Mesendoderm (in vitro differentiated cells): ENCODE measurements at regions not wholly inside any gene's neighbourhood (a gene's known extent, or its start where the extent isn't known, plus 50 kb on each side); places are given as distances from the start of the nearest gene placed in this dataset.

Experiments
- DNase-seq: peaks from one replicate; pipeline ENCODE4 v3.0.0; 2013
- H2AK5ac ChIP-seq: 2 replicates; pipeline ENCODE4 v1.6.1; 2013; ENCODE audit warnings: low read length, inconsistent platforms
- H2BK120ac ChIP-seq: 2 replicates; pipeline ENCODE4 v1.6.1; 2013; ENCODE audit warnings: low read depth, mild to moderate bottlenecking, low read length, moderate library complexity, mixed read lengths
- H2BK15ac ChIP-seq: replicated peaks from 2 replicates; pipeline ENCODE4 v1.6.1; 2013; ENCODE audit warnings: low read depth, mild to moderate bottlenecking, moderate library complexity
- H2BK5ac ChIP-seq: 2 replicates; pipeline ENCODE4 v1.6.1; 2013; ENCODE audit warnings: low read length, inconsistent platforms
- H3K18ac ChIP-seq: 2 replicates; pipeline ENCODE4 v1.6.1; 2013; ENCODE audit warnings: mild to moderate bottlenecking, low read length, mixed read lengths
- H3K23ac ChIP-seq: one replicate; pipeline ENCODE4 v1.6.1; 2013; ENCODE audit warnings: low read length
- H3K27ac ChIP-seq: 2 replicates; pipeline ENCODE4 v1.5.1; 2013; ENCODE audit warnings: low read depth, mild to moderate bottlenecking, inconsistent platforms, low read length, moderate library complexity
- H3K27me3 ChIP-seq: 2 replicates; pipeline ENCODE4 v1.6.1; 2013; ENCODE audit warnings: low read length, control low read depth, mild to moderate bottlenecking, inconsistent platforms; ENCODE audit not compliant: insufficient read depth, poor library complexity
- H3K36me3 ChIP-seq: 2 replicates; pipeline ENCODE4 v1.6.1; 2013; ENCODE audit warnings: low read length, inconsistent platforms; ENCODE audit not compliant: control insufficient read depth, insufficient read depth
- H3K4ac ChIP-seq: one replicate; pipeline ENCODE4 v1.6.1; 2013; ENCODE audit warnings: low read depth, mild to moderate bottlenecking, low read length, moderate library complexity
- H3K4me1 ChIP-seq: 2 replicates; pipeline ENCODE4 v1.6.1; 2013; ENCODE audit warnings: low read depth, low read length, inconsistent platforms; ENCODE audit not compliant: control insufficient read depth
- H3K4me2 ChIP-seq: 2 replicates; pipeline ENCODE4 v1.6.1; 2013; ENCODE audit warnings: low read length
- H3K4me3 ChIP-seq: 2 replicates; pipeline ENCODE4 v1.5.1; 2013; ENCODE audit warnings: mild to moderate bottlenecking, low read length
- H3K56ac ChIP-seq: one replicate; pipeline ENCODE4 v1.6.1; 2013; ENCODE audit warnings: low read length
- H3K79me1 ChIP-seq: 2 replicates; pipeline ENCODE4 v1.6.1; 2013; ENCODE audit warnings: low read length, inconsistent platforms
- H3K79me2 ChIP-seq: 2 replicates; pipeline ENCODE4 v1.6.1; 2013; ENCODE audit warnings: mild to moderate bottlenecking, low read length; ENCODE audit not compliant: control insufficient read depth, insufficient read depth
- H3K9ac ChIP-seq: 2 replicates; pipeline ENCODE4 v1.6.1; 2013; ENCODE audit warnings: low read length, inconsistent platforms
- H4K5ac ChIP-seq: one replicate; pipeline ENCODE4 v1.6.1; 2013; ENCODE audit warnings: low read length
- H4K8ac ChIP-seq: one replicate; pipeline ENCODE4 v1.6.1; 2013; ENCODE audit warnings: low read depth, mild to moderate bottlenecking, control low read depth, low read length, moderate library complexity
- WGBS: extraction: QIAGEN DNeasy Blood & Tissue Kit; methylation state at CpG from one replicate; pipeline ENCODE4 v1.1.7; 2013; ENCODE audit warnings: low lambda C conversion rate, missing lambda C conversion rate; ENCODE audit not compliant: insufficient coverage; ENCODE audit errors: extremely low coverage; 5-methylcytosine and 5-hydroxymethylcytosine counted together

- no peak overlapping the region for H2AK5ac ChIP-seq
- H2BK15ac ChIP-seq, result no peak overlapping the region
- H3K18ac ChIP-seq, result no peak overlapping the region
- H3K79me1 ChIP-seq, result no peaks in the 10 kb centered on the region
- no peak overlapping the region for H2BK120ac ChIP-seq
- H3K27me3 ChIP-seq, result no peaks in the 10 kb centered on the region
- no CpG with 5 or more reads among the region's 2 CpGs for WGBS
- no peak overlapping the region for H3K56ac ChIP-seq
- H4K5ac ChIP-seq, result no peak overlapping the region
- H3K4me3 ChIP-seq, result no peak overlapping the region
- H3K79me2 ChIP-seq, result no peaks in the 10 kb centered on the region
- H3K4ac ChIP-seq, result no peak overlapping the region
- H4K8ac ChIP-seq, result no peak overlapping the region
- H3K36me3 ChIP-seq, result no peaks in the 10 kb centered on the region
- H3K4me2 ChIP-seq, result no peak overlapping the region
- no peaks in the 10 kb centered on the region for H3K4me1 ChIP-seq
- DNase-seq, result no peak
- H3K27ac ChIP-seq, result no peak overlapping the region
- H2BK5ac ChIP-seq, result no peak overlapping the region
- no peak overlapping the region for H3K23ac ChIP-seq
- no peak overlapping the region for H3K9ac ChIP-seq
These were observed 571.1 kb upstream of the ID2 start for GRCh38 chr2:8110716-8111115.

- Histone ChIP-seq H3K27me3 (no peaks in the 10 kb centered on the region), H3K4ac (no peak overlapping the region), H3K4me1 (no peaks in the 10 kb centered on the region), H2AK5ac (no peak overlapping the region), H2BK15ac (no peak overlapping the region), H3K9ac (no peak overlapping the region), H4K8ac (no peak overlapping the region), H3K36me3 (no peaks in the 10 kb centered on the region), H3K18ac (no peak overlapping the region), H3K79me2 (no peaks in the 10 kb centered on the region), H3K27ac (no peak overlapping the region), H3K56ac (no peak overlapping the region), H2BK5ac (no peak overlapping the region), H3K79me1 (no peaks in the 10 kb centered on the region), H3K23ac (no peak overlapping the region), H2BK120ac (no peak overlapping the region), H3K4me2 (no peak overlapping the region), H3K4me3 (no peak overlapping the region), H4K5ac (no peak overlapping the region)
- no peak for DNase-seq
- no CpG with 5 or more reads among the region's 1 CpG for WGBS
These were observed 570.7 kb upstream of the ID2 start for GRCh38 chr2:8111193-8111592.

GRCh38 chr2:8115456-8115855, 566.4 kb upstream of the ID2 start:
- Histone ChIP-seq H3K36me3 (no peaks in the 10 kb centered on the region), H3K4ac (no peak overlapping the region), H2BK120ac (no peak overlapping the region), H3K79me2 (no peaks in the 10 kb centered on the region), H2AK5ac (no peak overlapping the region), H3K4me3 (no peak overlapping the region), H2BK5ac (no peak overlapping the region), H3K27ac (no peak overlapping the region), H3K4me2 (no peak overlapping the region), H3K9ac (no peak overlapping the region), H4K5ac (no peak overlapping the region), H3K27me3 (no peaks in the 10 kb centered on the region), H4K8ac (no peak overlapping the region), H3K18ac (no peak overlapping the region), H3K4me1 (peaks cover 4% of the 10 kb centered on the region), H3K23ac (no peak overlapping the region), H3K56ac (no peak overlapping the region), H2BK15ac (no peak overlapping the region), H3K79me1 (no peaks in the 10 kb centered on the region)
- no peak for DNase-seq
- no CpG with 5 or more reads among the region's 4 CpGs for WGBS

GRCh38 chr2:8115966-8116365, 565.9 kb upstream of the ID2 start:
- no peaks in the 10 kb centered on the region for H3K79me1 ChIP-seq
- H3K4me1 ChIP-seq, result peaks cover 4% of the 10 kb centered on the region
- H3K4ac ChIP-seq, result no peak overlapping the region
- no peak overlapping the region for H3K4me2 ChIP-seq
- no CpG with 5 or more reads among the region's 3 CpGs for WGBS
- no peak overlapping the region for H2BK5ac ChIP-seq
- H3K27ac ChIP-seq, result no peak overlapping the region
- H2BK120ac ChIP-seq, result no peak overlapping the region
- H3K9ac ChIP-seq, result no peak overlapping the region
- no peak overlapping the region for H4K8ac ChIP-seq
- H3K56ac ChIP-seq, result no peak overlapping the region
- H2AK5ac ChIP-seq, result no peak overlapping the region
- H3K18ac ChIP-seq, result no peak overlapping the region
- no peaks in the 10 kb centered on the region for H3K36me3 ChIP-seq
- no peaks in the 10 kb centered on the region for H3K27me3 ChIP-seq
- no peak for DNase-seq
- H3K4me3 ChIP-seq, result no peak overlapping the region
- H2BK15ac ChIP-seq, result no peak overlapping the region
- no peak overlapping the region for H3K23ac ChIP-seq
- no peaks in the 10 kb centered on the region for H3K79me2 ChIP-seq
- no peak overlapping the region for H4K5ac ChIP-seq

GRCh38 chr2:8116661-8117060, 565.2 kb upstream of the ID2 start:
- Histone ChIP-seq H3K4me3 (no peak overlapping the region), H3K9ac (no peak overlapping the region)

GRCh38 chr2:8118940-8119781, 562.7 kb upstream of the ID2 start:
- no peaks in the 10 kb centered on the region for H3K27me3 ChIP-seq
- no peak overlapping the region for H2AK5ac ChIP-seq
- H3K56ac ChIP-seq, result no peak overlapping the region
- H2BK120ac ChIP-seq, result no peak overlapping the region
- DNase-seq, result peak; percentile 6
- no peak overlapping the region for H3K4ac ChIP-seq
- H4K8ac ChIP-seq, result no peak overlapping the region
- no peak overlapping the region for H3K23ac ChIP-seq
- H2BK15ac ChIP-seq, result no peak overlapping the region
- no peak overlapping the region for H4K5ac ChIP-seq
- no peaks in the 10 kb centered on the region for H3K79me1 ChIP-seq
- H3K4me3 ChIP-seq, result no peak overlapping the region
- H3K36me3 ChIP-seq, result no peaks in the 10 kb centered on the region
- no peak overlapping the region for H3K9ac ChIP-seq
- WGBS, result no CpG with 5 or more reads among the region's 14 CpGs
- H3K79me2 ChIP-seq, result no peaks in the 10 kb centered on the region
- peak overlapping the region; percentile 31 for H3K18ac ChIP-seq
- peaks cover 4% of the 10 kb centered on the region for H3K4me1 ChIP-seq
- H2BK5ac ChIP-seq, result no peak overlapping the region
- no peak overlapping the region for H3K27ac ChIP-seq
- no peak overlapping the region for H3K4me2 ChIP-seq

More at GRCh38 chr2:8116661-8117060, 565.2 kb upstream of the ID2 start:
- Histone ChIP-seq H3K56ac (no peak overlapping the region), H3K36me3 (no peaks in the 10 kb centered on the region), H3K27ac (no peak overlapping the region), H3K18ac (no peak overlapping the region), H2BK5ac (no peak overlapping the region), H3K4ac (no peak overlapping the region), H3K4me2 (no peak overlapping the region), H4K5ac (no peak overlapping the region), H2BK15ac (no peak overlapping the region), H4K8ac (no peak overlapping the region), H3K79me1 (no peaks in the 10 kb centered on the region), H3K27me3 (no peaks in the 10 kb centered on the region), H3K79me2 (no peaks in the 10 kb centered on the region), H3K4me1 (peaks cover 4% of the 10 kb centered on the region), H2AK5ac (no peak overlapping the region), H3K23ac (no peak overlapping the region), H2BK120ac (no peak overlapping the region)
- no peak for DNase-seq
- WGBS, result no CpG with 5 or more reads among the region's 7 CpGs
